ENCODE measurements at regions not wholly inside any gene's neighbourhood (a gene's known extent, or its start where the extent isn't known, plus 50 kb on each side); places are given as distances from the start of the nearest gene placed in this dataset.

- no peak for DNase-seq
Observed at GRCh38 chr19:28971049-28971448, 241.9 kb downstream of the UQCRFS1 start.

- no peak for DNase-seq
Observed at GRCh38 chr19:28968721-28969120, 244.2 kb downstream of the UQCRFS1 start.

DNA sequence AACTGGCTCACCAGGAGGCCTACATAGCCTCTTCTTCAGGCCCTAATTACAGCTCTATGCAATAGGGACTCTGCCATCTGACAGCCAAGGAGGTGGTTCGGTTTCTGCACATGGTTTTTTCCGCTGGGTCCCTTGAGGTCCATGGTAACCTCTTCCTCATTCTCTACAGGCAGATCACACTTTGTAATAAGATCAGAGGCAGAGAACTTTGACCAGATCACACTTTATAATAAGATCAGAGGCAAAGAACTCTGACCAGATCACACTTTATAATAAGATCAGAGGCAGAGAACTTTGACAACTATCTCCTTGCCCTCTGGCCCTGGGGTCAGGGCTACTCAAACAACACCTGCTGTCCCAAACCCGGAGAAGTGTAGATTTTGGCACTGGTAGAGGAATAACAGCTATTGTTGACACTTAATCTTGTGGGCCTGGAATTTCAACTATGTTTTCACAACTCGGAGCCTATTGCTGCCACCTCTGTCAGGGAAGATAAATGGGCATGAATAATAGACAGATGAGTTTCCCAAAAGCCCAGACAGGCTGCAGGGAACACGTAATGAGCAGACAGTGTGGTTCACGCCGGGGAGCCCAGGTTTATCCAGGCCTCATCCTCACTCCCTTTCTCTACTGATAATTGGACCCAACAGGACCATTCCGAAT is 246.1 kb downstream of the UQCRFS1 start:
- DNase-seq = no peak

- no peak for DNase-seq
Observed at GRCh38 chr19:28964500-28964899, 248.5 kb downstream of the UQCRFS1 start.

GRCh38 chr19:28963486-28964250 is 249.3 kb downstream of the UQCRFS1 start:
- no peak for DNase-seq

DNA sequence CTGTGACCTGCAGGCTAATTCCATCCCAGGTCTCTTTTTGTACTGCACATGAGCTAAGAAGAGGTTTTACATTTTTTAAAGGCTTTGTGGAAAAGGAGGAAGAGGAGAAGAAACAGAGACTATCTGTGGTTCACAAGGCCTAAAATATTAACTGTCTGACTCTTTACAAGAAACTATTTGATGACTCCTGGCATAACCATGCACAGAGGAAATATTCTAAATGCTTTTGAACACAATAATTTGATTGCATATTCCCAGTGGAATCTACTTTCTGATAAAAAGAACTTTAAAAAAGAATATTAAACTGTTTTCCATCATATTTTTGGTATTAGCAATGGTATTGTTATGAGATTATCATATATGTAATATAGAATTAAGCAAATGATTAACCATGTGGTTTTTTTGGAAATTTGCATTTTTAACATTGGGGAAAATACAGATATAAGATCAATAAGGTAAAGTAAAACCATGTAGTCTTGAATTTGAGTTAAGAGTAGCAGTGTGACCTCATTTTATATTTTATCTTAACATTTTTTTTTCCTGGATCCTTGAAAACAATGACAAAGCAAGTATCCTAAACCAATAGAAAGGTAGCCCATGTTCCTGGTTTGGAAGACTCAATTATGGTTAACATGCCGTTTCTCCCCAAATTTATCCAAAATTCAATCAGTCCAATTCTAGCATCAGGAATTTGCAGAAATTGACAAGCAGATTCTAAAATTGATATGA is 251.0 kb downstream of the UQCRFS1 start:
- DNase-seq = no peak

DNA sequence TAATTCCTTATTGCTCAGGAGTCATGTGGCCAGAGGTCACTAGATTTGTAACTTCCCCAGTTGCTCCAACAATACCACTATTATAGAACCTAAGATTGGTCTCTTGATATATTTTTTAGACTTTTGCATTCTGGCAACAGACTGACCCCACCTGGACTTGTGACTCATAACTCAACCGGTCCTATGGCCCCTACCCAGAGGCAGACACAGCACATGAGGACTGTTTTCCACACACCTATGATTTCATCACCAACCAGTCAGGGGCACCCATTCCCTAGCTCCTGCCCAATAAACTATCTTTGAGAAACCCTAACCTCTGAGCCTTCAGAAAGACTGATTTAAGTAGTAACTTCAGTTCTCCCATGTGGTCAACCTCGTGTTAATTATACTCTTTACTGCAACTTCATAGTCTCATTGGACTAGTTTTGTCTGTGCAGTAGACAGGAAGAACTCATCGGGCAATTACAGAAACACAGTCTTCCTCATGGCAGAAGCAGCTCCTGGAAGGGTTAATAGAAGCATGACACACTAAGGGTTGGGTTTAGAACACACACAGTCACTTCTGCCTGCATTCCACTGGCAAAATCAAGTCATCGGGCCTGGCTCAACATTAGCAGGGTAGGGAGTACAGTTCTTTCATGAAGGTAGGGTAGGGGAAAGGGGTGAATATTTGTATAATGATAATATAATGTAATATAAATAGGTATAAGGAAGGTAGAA is 251.8 kb downstream of the UQCRFS1 start:
- DNase-seq = no peak

DNA sequence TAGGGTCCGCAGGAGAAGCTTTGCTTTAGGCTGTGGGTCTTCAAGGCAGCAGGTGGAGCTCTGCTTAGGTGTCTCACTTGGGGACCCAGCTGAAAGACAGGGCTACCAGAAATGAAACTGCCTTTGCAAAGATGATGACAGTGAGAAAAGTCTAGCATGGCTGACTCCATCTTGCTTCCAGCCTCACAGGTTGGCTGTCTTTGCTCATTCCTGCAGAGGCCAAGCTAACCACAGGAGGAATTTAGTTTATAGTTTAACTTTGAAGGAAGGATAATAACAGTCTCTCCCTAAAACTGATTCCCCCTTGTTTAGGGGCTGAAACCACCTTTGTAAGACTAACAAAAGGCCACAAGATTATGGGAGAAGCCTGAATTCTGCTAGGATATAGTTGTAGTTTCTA is 252.4 kb downstream of the UQCRFS1 start:
- DNase-seq = no peak

DNA sequence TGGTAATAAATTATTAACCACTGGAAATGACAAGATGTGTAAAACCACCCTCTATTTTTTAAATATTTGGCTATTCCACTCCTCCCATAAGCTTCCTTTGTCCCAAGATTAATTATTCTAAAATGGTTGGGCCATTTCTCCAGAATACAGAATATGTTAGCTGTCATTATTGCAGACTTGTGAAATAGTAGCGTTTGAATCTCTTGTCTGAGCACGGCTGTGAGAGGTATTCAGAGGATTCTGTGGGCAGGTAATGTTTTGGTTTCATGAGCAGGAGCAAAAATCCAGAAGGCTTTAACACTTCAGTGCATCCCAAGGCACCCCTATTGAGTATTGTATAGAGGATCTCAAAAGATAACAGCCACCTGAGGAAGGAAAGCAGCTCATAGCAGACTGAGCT is 256.0 kb downstream of the UQCRFS1 start:
- DNase-seq = no peak

GRCh38 chr19:28956421-28956820 is 256.5 kb downstream of the UQCRFS1 start:
- no peak for DNase-seq

GRCh38 chr19:28949535-28949934 is 263.4 kb downstream of the UQCRFS1 start:
- DNase-seq = no peak

- DNase-seq = no peak
Observed at GRCh38 chr19:28949027-28949426, 263.9 kb downstream of the UQCRFS1 start.

- no peak for DNase-seq
Observed at GRCh38 chr19:28948566-28948965, 264.4 kb downstream of the UQCRFS1 start.

GRCh38 chr19:28948026-28948425 is 264.9 kb downstream of the UQCRFS1 start:
- no peak for DNase-seq

DNA sequence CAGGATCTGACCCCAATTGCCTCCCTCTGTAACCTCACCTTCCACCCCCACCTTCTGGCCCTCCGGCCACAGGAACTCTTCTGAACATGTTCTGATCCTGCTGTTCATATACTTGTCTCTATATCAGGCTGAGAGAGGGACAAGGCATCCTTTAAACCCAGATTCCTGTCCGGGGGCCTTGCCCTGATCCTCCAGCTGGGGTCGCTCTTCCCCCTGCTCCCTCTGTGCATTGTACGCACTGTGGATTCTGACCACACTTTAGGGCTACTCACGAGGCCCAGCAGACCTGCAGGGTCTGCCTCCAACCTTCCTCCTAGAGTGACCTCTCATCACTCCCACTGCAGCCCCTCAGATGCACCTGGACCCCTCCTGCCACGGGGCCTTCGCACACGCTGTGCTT is 269.3 kb downstream of the UQCRFS1 start:
- no peak for DNase-seq

GRCh38 chr19:28941833-28942232 is 271.1 kb downstream of the UQCRFS1 start:
- DNase-seq = no peak

DNA sequence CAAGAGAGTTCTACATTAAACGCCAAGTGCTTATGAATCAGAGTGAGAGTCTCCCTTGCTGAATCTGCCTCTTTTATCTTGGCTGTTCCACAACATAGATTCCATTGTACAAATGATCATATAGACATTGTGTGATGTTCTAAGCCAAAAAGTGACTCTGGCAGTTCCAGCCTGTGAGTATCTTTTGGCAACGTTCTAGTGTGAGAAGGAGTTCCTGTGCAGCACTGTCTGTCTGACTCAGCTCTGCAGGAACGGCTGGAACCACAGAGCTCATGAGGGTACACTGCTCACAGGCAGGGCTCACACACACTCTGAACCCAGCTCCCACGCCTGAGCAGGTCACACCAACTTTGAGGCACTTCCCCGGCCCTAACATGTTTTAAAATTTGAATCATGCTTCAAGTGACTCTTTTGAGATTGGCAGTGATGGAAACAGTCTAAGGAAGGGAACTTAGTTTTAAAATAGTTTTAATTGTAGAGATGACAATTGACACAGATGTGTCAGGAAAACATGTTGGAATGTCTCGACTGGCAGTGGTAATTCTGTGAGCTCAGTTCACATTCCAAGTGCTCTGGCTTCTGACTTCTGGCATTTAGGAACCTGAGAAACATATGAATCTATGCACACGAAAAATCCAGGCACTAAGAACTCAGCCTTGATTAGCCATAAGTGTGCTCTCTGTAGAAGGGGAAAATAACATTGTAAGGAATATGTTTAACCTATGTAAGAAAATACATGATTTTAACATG is 272.0 kb downstream of the UQCRFS1 start:
- no peak for DNase-seq

DNA sequence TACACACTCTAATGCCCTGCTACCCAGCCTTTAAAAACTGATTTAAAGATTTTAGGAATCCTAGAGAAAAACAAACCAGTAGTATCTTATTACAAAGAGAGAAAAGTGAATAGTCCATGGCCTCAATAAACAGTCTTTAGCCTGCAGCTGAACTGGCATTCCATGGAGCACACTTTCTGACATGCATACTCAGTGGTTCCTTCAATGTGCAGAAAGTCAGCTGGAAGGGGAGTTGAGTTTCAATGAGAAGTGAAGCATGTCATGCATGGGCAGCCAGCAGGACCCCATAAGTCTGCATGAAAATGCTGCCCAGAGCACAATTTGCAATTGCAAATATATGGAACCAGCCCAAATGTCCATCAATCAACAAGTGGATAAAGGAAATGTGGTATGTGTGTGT is 273.7 kb downstream of the UQCRFS1 start:
- no peak for DNase-seq

DNA sequence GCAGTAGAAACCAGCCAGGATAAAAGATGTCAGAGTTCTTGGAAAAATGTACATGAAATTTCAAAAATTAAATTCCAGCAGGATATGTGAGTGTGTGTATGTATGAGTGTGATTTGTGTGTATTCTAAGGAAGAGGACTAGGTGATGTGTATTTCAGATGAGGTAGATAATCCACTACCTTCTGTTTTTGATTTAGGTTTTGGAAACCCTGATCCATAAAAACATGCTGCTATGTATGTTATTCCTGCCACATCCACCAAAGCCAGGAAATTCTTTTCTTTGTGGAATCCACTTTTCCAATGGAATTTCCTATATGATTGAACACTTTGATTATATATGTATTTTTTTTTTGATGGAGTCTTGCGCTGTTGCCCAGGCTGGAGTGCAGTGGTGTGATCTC is 276.9 kb downstream of the UQCRFS1 start:
- DNase-seq = no peak

DNA sequence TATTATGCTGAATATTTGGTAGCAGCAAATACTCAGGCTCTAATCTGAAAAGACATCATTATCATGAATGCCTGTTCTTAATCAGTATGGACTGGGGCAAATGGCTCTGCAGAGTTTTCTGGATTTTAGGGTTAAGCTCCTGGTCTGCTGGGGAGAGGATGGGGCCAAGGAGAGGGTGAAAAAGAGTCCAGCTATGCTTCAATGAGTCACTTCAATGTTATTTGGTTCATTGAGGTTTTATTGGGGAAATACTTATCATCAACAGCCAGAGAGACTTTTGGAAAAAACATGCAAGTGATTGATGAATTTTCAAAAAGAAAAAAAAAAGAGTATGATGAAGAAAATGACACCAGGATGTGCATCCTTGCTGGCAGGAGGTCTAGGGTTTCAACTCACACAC is 278.3 kb downstream of the UQCRFS1 start:
- DNase-seq = no peak

- DNase-seq = no peak
Observed at GRCh38 chr19:28933039-28933438, 279.9 kb downstream of the UQCRFS1 start.

DNA sequence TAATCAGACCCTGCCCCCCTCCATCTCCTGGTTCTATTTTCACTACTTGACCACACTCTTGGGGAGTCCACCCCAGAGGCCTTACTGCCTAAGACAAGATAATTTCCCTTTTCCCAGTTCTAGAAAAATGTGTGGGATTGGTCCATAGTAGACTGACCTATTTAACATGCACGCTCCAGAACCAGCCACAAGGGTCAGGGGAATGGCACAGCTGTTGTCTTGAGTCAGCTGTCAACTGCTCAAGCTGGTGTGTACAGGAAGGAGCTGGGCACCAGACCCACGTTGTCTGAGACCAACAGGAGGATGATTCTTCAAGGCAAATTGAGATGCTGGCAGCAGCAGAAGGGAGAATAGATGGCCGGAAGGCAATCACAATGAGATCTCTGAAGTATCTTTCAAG is 280.5 kb downstream of the UQCRFS1 start:
- DNase-seq = no peak

DNA sequence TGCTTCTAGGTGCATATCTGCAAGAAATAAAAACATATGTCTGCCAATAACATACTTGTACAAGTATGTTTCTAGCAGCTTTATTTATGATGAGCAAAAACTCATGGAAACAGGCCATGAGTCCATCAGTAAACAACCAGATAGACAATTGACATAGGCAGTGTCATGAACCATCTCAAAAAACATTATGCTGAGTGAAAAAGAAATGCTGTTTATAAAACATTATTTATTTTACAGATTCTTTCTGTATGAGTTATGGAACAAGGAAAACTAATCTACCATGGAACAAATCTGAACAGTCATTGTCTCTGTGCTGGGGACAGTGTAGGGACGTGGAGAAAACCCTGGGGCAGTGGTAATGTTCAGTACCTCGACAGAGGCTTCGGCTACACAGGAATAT is 283.9 kb downstream of the UQCRFS1 start:
- DNase-seq = no peak

All from T1000 (cell line).